CD4-positive, alpha-beta T cell (primary cell): ENCODE measurements at regions not wholly inside any gene's neighbourhood (a gene's known extent, or its start where the extent isn't known, plus 50 kb on each side); places are given as distances from the start of the nearest gene placed in this dataset.

ENCODE experiments used
- ATAC-seq: fragments of 200-7000 bp; cut with Tn5 transposase; one replicate; pipeline ENCODE4 v1.10.0; 2022; ENCODE audit warnings: mild to moderate bottlenecking; ENCODE audit not compliant: poor library complexity
- CTCF ChIA-PET: fragments of 350-600 bp; sonication (Branson Sonifier 250); formaldehyde crosslinking; loops from one replicate; lab custom pipeline; 2021; ENCODE audit warnings: antibody characterized with exemption, inconsistent platforms; lab: Charles Lee
- POLR2A ChIA-PET: fragments of 350-600 bp; sonication (Branson Sonifier 250); formaldehyde crosslinking; loops from one replicate; lab custom pipeline; 2021; ENCODE audit warnings: antibody characterized with exemption, inconsistent platforms; lab: Charles Lee
- DNase-seq, 14 experiments: peaks; one replicate each; pipeline ENCODE4 v3.0.0-alpha.2; 2013 to 2020; ENCODE audit warnings: mixed read lengths in 2 of 14
- H3K27ac ChIP-seq, 2 donors: one replicate each; pipeline versions ENCODE4 v1.5.1 to v1.7.0; 2013; ENCODE audit warnings: low read length in 2 of 2, low read depth in 1 of 2, mild to moderate bottlenecking in 1 of 2
- H3K27me3 ChIP-seq, 2 experiments: 1 replicate in 1 of 2; 2 replicates in 1 of 2; pipeline versions ENCODE4 v1.6.1 to v1.7.0; 2013; ENCODE audit warnings: low read length in 2 of 2, control low read depth in 1 of 2, mild to moderate bottlenecking in 1 of 2, moderate library complexity in 1 of 2; ENCODE audit not compliant: insufficient read depth in 2 of 2, control insufficient read depth in 1 of 2
- H3K36me3 ChIP-seq: one replicate; pipeline ENCODE4 v1.6.1; 2013; ENCODE audit warnings: low read length, control low read depth; ENCODE audit not compliant: insufficient read depth
- H3K4me1 ChIP-seq: one replicate; pipeline ENCODE4 v1.6.1; 2013; ENCODE audit warnings: low read length, control low read depth; ENCODE audit not compliant: insufficient read depth
- H3K4me3 ChIP-seq: one replicate; pipeline ENCODE4 v1.5.1; 2013; ENCODE audit warnings: mild to moderate bottlenecking, low read length, moderate library complexity
- H3K9me3 ChIP-seq, 2 experiments: 1 replicate in 1 of 2; 2 replicates in 1 of 2; pipeline versions ENCODE4 v1.6.1 to v1.7.0; 2013; ENCODE audit warnings: low read length in 2 of 2, mild to moderate bottlenecking in 2 of 2, control low read depth in 1 of 2, moderate library complexity in 1 of 2; ENCODE audit not compliant: control insufficient read depth in 1 of 2, insufficient read depth in 1 of 2
- H3K27ac Mint-ChIP-seq: one replicate; pipeline ENCODE4 v1.8.0; 2020; ENCODE audit warnings: mixed read lengths
- H3K27me3 Mint-ChIP-seq: one replicate; pipeline ENCODE4 v1.8.0; 2021; ENCODE audit warnings: mixed read lengths
- H3K36me3 Mint-ChIP-seq: one replicate; pipeline ENCODE4 v1.8.0; 2021; ENCODE audit warnings: low read depth, mixed read lengths
- H3K4me1 Mint-ChIP-seq: one replicate; pipeline ENCODE4 v1.8.0; 2021; ENCODE audit warnings: low read depth, mixed read lengths
- H3K4me3 Mint-ChIP-seq: one replicate; pipeline ENCODE4 v1.8.0; 2020; ENCODE audit warnings: mild to moderate bottlenecking, mixed read lengths
- H3K9me3 Mint-ChIP-seq: one replicate; pipeline ENCODE4 v1.8.0; 2020; ENCODE audit warnings: mixed read lengths
- CTCF ChIP-seq: fragments of 200-600 bp; IDR thresholded peaks from one replicate; pipeline ENCODE4 v1.8.0; 2022; ENCODE audit warnings: antibody characterized with exemption, mild to moderate bottlenecking
- intact Hi-C, 2 experiments: fragments of 100-400 bp; cut with DNase I in 1 of 2; cut with micrococcal nuclease in 1 of 2; formaldehyde crosslinking; loops; one replicate each; pipeline versions ENCODE4 v1.15.1 to v1.9.0; 2023 to 2025; cut with DNase I, micrococcal nuclease

GRCh38 chr5:164617290-164617689, 1111.9 kb downstream of the MAT2B start:
- no peaks in the 10 kb centered on the region for H3K27me3 ChIP-seq
- H3K36me3 Mint-ChIP-seq: no peaks in the 10 kb centered on the region
- H3K4me1 Mint-ChIP-seq: no peaks in the 10 kb centered on the region
- H3K27me3 Mint-ChIP-seq: no peaks in the 10 kb centered on the region
- no peak overlapping the region for H3K27ac ChIP-seq
- no peak for TF ChIP-seq CTCF
- no peak overlapping the region for H3K27ac Mint-ChIP-seq
- intact Hi-C loops: no loop called here
- DNase-seq: no peak
- ChIA-PET CTCF (no interaction called here), POLR2A (no interaction called here)
- ATAC-seq: no peak
- H3K9me3 ChIP-seq: no peaks in the 10 kb centered on the region
- H3K4me1 ChIP-seq: no peaks in the 10 kb centered on the region
- peaks cover 6% of the 10 kb centered on the region for H3K9me3 Mint-ChIP-seq
- no peak overlapping the region for H3K4me3 ChIP-seq
- no peaks in the 10 kb centered on the region for H3K36me3 ChIP-seq
- H3K4me3 Mint-ChIP-seq: no peak overlapping the region

DNA sequence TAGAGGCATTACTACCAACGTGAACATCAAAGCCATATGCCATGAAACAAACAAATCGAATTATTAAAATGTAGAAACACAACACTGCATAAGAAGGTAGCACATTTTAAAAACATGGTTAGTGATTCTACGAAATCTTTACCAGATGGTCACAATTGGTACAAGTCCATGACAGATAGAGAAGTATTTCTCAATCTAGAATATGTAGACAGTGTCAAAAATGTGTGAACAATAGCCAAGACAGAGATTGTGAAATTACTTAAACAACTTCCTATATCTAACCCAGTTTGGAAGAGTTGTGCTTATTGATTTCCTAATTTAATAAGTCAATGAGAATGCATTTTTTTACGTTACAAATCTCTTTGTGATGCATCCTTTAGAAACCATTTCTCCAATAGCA, 1121.6 kb downstream of the MAT2B start:
- Histone ChIP-seq H3K36me3 (no peaks in the 10 kb centered on the region), H3K9me3 (peaks cover 0 to 4% of the 10 kb centered on the region in 2 experiments), H3K4me1 (no peaks in the 10 kb centered on the region), H3K27me3 (no peaks in the 10 kb centered on the region), H3K4me3 (no peak overlapping the region), H3K27ac (no peak overlapping the region)
- CTCF ChIA-PET: no interaction called here
- no peak overlapping the region for H3K4me3 Mint-ChIP-seq
- H3K36me3 Mint-ChIP-seq: no peaks in the 10 kb centered on the region
- intact Hi-C loops: no loop called here
- no peak overlapping the region for H3K27ac Mint-ChIP-seq
- TF ChIP-seq CTCF: no peak
- DNase-seq: no peak
- POLR2A ChIA-PET: no interaction called here
- H3K4me1 Mint-ChIP-seq: no peaks in the 10 kb centered on the region
- no peak for ATAC-seq
- H3K9me3 Mint-ChIP-seq: peaks cover 7% of the 10 kb centered on the region
- H3K27me3 Mint-ChIP-seq: no peaks in the 10 kb centered on the region

DNA sequence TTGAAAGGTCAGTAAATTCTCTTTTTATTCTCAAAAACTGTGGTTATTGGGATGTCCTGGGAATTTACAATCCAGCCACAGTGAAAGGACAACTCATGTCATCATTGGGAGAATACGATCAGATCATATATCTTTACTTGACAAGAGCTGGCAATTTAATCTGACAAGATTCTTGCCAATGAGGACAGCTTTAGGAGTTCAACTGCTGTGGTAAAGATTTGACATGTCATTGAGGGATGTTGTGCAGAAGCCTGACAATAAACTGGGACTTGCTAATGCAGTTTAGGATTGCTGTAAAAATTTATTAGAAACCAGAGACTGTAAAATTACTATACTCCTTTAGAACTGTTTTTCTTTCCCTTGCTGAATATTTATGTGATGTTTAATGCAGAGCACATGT, 1131.0 kb downstream of the MAT2B start:
- peaks cover 0 to 9% of the 10 kb centered on the region in 2 experiments for H3K9me3 ChIP-seq
- no peak for TF ChIP-seq CTCF
- ATAC-seq (no peak), DNase-seq (no peak)
- H3K4me3 ChIP-seq: no peak overlapping the region
- no peak overlapping the region for H3K4me3 Mint-ChIP-seq
- H3K27me3 Mint-ChIP-seq: no peaks in the 10 kb centered on the region
- no peaks in the 10 kb centered on the region for H3K4me1 Mint-ChIP-seq
- no peaks in the 10 kb centered on the region for H3K27me3 ChIP-seq
- H3K27ac ChIP-seq: no peak overlapping the region
- H3K27ac Mint-ChIP-seq: no peak overlapping the region
- CTCF ChIA-PET: no interaction called here
- H3K9me3 Mint-ChIP-seq: peaks cover 5% of the 10 kb centered on the region
- no peaks in the 10 kb centered on the region for H3K36me3 ChIP-seq
- POLR2A ChIA-PET: no interaction called here
- no peaks in the 10 kb centered on the region for H3K4me1 ChIP-seq
- no peaks in the 10 kb centered on the region for H3K36me3 Mint-ChIP-seq
- intact Hi-C loops: no loop called here
